ENCODE measurements at regions not wholly inside any gene's neighbourhood (a gene's known extent, or its start where the extent isn't known, plus 50 kb on each side); places are given as distances from the start of the nearest gene placed in this dataset.

DNA sequence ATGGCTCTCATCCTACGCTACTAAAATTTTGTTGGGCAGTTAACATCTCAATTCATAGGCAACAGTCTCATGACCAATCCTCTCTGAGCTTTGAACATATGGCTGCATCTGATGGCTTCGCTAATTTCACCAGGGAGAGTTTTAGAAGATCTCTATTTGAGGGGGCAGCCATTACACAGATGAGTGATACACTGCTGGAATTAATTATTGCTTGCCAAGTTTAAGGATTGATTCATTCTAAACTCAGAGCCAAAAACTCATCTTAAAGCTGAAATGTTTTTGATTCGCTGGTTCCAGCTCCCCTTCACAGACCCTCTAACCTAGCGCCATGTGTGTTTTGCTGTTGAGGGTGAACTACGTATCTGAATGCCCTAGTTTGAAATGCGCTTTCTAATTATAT lies 519.9 kb upstream of the WWC1 start:
- Histone ChIP-seq H3K9me2 (ENCODE audit: insufficient read depth, low read length) (no peaks in the 10 kb centered on the region), H3K27me3 (ENCODE audit: insufficient read depth, low read depth, low read length) (no peaks in the 10 kb centered on the region), H3K27ac (ENCODE audit: low read length) (no peak overlapping the region), H3K4me2 (ENCODE audit: low read length) (no peak overlapping the region), H4K20me1 (ENCODE audit: insufficient read depth) (no peaks in the 10 kb centered on the region), H3K36me3 (ENCODE audit: insufficient read depth, low read length) (no peaks in the 10 kb centered on the region), H3F3A (ENCODE audit: insufficient read depth, low read length, poor library complexity, severe bottlenecking) (no peaks in the 10 kb centered on the region), H3K9me3 (ENCODE audit: low read length) (no peaks in the 10 kb centered on the region), H3K4me3 (ENCODE audit: low read length) (no peak overlapping the region), H3K79me2 (replicated peaks; ENCODE audit: insufficient read depth, low read length) (no peaks in the 10 kb centered on the region), H2AFZ (ENCODE audit: low read depth, low read length) (no peak overlapping the region), H3K9ac (ENCODE audit: low read length) (no peak overlapping the region)
- TF ChIP-seq EZH2 (IDR thresholded peaks at IDR 0.05; ENCODE audit: borderline replicate concordance, insufficient read depth, low read length, poor library complexity, severe bottlenecking), result no peak
- TF ChIP-seq, protein P1, sequence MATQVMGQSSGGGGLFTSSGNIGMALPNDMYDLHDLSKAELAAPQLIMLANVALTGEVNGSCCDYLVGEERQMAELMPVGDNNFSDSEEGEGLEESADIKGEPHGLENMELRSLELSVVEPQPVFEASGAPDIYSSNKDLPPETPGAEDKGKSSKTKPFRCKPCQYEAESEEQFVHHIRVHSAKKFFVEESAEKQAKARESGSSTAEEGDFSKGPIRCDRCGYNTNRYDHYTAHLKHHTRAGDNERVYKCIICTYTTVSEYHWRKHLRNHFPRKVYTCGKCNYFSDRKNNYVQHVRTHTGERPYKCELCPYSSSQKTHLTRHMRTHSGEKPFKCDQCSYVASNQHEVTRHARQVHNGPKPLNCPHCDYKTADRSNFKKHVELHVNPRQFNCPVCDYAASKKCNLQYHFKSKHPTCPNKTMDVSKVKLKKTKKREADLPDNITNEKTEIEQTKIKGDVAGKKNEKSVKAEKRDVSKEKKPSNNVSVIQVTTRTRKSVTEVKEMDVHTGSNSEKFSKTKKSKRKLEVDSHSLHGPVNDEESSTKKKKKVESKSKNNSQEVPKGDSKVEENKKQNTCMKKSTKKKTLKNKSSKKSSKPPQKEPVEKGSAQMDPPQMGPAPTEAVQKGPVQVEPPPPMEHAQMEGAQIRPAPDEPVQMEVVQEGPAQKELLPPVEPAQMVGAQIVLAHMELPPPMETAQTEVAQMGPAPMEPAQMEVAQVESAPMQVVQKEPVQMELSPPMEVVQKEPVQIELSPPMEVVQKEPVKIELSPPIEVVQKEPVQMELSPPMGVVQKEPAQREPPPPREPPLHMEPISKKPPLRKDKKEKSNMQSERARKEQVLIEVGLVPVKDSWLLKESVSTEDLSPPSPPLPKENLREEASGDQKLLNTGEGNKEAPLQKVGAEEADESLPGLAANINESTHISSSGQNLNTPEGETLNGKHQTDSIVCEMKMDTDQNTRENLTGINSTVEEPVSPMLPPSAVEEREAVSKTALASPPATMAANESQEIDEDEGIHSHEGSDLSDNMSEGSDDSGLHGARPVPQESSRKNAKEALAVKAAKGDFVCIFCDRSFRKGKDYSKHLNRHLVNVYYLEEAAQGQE (IDR thresholded peaks at IDR 0.05; ENCODE audit: borderline replicate concordance), result no peak
- no peak for TF ChIP-seq TAF1 (IDR thresholded peaks at IDR 0.05; ENCODE audit: low read depth)
- TF ChIP-seq RAD21 (conservative IDR thresholded peaks at IDR 0.05), result no peak
- no peak for TF ChIP-seq POLR2AphosphoS5 (IDR thresholded peaks at IDR 0.05)
- TF ChIP-seq EP300 (conservative IDR thresholded peaks at IDR 0.05; ENCODE audit: poor library complexity, severe bottlenecking), result no peak
- no peak for TF ChIP-seq SMC3 (conservative IDR thresholded peaks at IDR 0.05; ENCODE audit: poor library complexity)
- TF ChIP-seq, protein P2, sequence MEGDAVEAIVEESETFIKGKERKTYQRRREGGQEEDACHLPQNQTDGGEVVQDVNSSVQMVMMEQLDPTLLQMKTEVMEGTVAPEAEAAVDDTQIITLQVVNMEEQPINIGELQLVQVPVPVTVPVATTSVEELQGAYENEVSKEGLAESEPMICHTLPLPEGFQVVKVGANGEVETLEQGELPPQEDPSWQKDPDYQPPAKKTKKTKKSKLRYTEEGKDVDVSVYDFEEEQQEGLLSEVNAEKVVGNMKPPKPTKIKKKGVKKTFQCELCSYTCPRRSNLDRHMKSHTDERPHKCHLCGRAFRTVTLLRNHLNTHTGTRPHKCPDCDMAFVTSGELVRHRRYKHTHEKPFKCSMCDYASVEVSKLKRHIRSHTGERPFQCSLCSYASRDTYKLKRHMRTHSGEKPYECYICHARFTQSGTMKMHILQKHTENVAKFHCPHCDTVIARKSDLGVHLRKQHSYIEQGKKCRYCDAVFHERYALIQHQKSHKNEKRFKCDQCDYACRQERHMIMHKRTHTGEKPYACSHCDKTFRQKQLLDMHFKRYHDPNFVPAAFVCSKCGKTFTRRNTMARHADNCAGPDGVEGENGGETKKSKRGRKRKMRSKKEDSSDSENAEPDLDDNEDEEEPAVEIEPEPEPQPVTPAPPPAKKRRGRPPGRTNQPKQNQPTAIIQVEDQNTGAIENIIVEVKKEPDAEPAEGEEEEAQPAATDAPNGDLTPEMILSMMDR (IDR thresholded peaks at IDR 0.05; ENCODE audit: poor library complexity, severe bottlenecking), result no peak
- TF ChIP-seq MXI1 (conservative IDR thresholded peaks at IDR 0.05; ENCODE audit: poor library complexity, severe bottlenecking), result no peak

DNA sequence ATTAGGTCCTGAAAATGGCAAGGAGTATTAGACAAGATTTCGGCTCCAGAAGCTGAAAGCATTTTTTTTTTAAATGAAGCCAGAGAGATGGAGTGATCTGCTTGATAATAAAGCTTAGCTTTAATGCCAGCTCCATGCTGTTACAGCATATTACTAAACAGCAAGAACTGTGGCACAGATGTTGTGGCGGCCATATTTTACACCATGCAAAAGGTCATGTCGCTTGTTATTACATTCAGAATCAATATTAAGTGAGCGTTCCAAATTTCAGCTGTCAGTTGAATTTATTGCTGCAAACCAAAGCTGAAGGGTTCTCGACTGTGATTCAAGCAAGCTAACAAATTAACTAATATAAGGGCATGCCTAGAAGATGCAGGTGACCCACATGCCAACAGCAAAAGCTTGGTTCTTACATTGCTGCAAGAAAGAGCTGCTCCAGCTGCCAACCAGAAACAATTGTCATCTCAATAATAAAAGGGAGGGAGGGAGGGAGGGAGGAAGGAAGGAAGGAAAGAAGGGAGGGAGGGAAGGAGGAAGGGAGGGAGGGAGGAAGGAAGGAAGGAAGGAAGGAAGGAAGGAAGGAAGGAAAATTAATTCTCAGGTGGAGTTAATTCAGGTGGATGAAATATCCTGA lies 517.7 kb upstream of the WWC1 start:
- Histone ChIP-seq H2AFZ (ENCODE audit: low read depth, low read length) (no peak overlapping the region), H3F3A (ENCODE audit: insufficient read depth, low read length, poor library complexity, severe bottlenecking) (no peaks in the 10 kb centered on the region), H3K9ac (ENCODE audit: low read length) (no peak overlapping the region), H3K79me2 (replicated peaks; ENCODE audit: insufficient read depth, low read length) (no peaks in the 10 kb centered on the region), H3K9me2 (ENCODE audit: insufficient read depth, low read length) (no peaks in the 10 kb centered on the region), H3K27ac (ENCODE audit: low read length) (no peak overlapping the region), H3K36me3 (ENCODE audit: insufficient read depth, low read length) (no peaks in the 10 kb centered on the region), H3K27me3 (ENCODE audit: insufficient read depth, low read depth, low read length) (no peaks in the 10 kb centered on the region), H4K20me1 (ENCODE audit: insufficient read depth) (no peaks in the 10 kb centered on the region), H3K4me2 (ENCODE audit: low read length) (no peak overlapping the region), H3K4me3 (ENCODE audit: low read length) (no peak overlapping the region), H3K9me3 (ENCODE audit: low read length) (no peaks in the 10 kb centered on the region)
- TF ChIP-seq, protein P1 (IDR thresholded peaks at IDR 0.05; ENCODE audit: borderline replicate concordance), result no peak
- TF ChIP-seq TAF1 (IDR thresholded peaks at IDR 0.05; ENCODE audit: low read depth), result no peak
